ENCODE measurements at regions not wholly inside any gene's neighbourhood (a gene's known extent, or its start where the extent isn't known, plus 50 kb on each side); places are given as distances from the start of the nearest gene placed in this dataset.

- H3K27ac ChIP-seq, result peak overlapping the region; percentile 97
- TF ChIP-seq ZFX (IDR thresholded peaks at IDR 0.05; ENCODE audit: borderline replicate concordance), result no peak
- TF ChIP-seq, protein P1, sequence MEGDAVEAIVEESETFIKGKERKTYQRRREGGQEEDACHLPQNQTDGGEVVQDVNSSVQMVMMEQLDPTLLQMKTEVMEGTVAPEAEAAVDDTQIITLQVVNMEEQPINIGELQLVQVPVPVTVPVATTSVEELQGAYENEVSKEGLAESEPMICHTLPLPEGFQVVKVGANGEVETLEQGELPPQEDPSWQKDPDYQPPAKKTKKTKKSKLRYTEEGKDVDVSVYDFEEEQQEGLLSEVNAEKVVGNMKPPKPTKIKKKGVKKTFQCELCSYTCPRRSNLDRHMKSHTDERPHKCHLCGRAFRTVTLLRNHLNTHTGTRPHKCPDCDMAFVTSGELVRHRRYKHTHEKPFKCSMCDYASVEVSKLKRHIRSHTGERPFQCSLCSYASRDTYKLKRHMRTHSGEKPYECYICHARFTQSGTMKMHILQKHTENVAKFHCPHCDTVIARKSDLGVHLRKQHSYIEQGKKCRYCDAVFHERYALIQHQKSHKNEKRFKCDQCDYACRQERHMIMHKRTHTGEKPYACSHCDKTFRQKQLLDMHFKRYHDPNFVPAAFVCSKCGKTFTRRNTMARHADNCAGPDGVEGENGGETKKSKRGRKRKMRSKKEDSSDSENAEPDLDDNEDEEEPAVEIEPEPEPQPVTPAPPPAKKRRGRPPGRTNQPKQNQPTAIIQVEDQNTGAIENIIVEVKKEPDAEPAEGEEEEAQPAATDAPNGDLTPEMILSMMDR (IDR thresholded peaks at IDR 0.05), result no peak
These were observed 92.7 kb downstream of the PCSK1 start for GRCh38 chr5:96340357-96340756.

DNA sequence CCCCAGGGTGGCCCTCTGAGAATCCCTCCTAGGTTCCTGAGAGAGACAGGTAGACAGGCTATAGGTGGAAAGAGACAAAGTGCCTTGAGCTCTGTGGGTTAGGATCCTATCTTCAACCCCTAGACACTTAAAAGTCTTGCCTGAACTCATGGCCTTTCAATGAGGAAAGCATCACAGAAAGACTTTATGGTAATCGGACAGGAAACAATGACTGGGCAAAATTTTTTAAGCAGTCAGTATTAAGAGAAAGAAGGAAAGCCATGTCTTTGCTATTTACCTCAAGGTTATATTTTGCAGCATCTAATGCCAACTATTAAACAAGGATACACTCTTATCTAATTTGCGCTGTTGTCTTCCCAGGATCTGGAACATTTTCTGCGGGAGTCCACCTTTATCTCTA lies 93.2 kb downstream of the PCSK1 start:
- TF ChIP-seq, protein P1 (IDR thresholded peaks at IDR 0.05), result no peak
- no peak for TF ChIP-seq ZFX (IDR thresholded peaks at IDR 0.05; ENCODE audit: borderline replicate concordance)
- H3K27ac ChIP-seq, result peak overlapping the region; percentile 97

- TF ChIP-seq, protein P1 (IDR thresholded peaks at IDR 0.05), result no peak
- TF ChIP-seq ZFX (IDR thresholded peaks at IDR 0.05; ENCODE audit: borderline replicate concordance), result no peak
- peak overlapping the region; percentile 97 for H3K27ac ChIP-seq
These were observed 94.2 kb downstream of the PCSK1 start for GRCh38 chr5:96338624-96339415.

DNA sequence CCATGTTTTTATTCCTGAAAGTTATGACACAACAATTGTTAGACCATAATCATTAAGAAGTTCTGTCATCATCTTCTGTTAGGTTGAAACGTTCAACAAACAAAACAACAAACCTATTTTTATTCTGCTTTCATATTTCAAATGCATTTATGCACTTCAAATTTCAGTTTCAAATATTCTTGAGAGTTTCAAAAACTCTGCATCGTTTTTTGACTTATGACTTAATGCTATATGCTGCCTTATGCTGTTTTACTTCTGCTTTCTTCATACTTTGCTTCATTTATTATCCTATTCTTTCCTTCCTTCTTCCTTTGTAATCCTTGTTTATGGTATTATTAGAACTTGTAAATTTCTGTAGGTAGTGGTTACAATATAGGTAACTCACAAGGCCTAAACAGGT lies 95.0 kb downstream of the PCSK1 start:
- no peak for TF ChIP-seq ZFX (IDR thresholded peaks at IDR 0.05; ENCODE audit: borderline replicate concordance)
- TF ChIP-seq, protein P1 (IDR thresholded peaks at IDR 0.05), result no peak
- peak overlapping the region; percentile 97 for H3K27ac ChIP-seq

- TF ChIP-seq, protein P1 (IDR thresholded peaks at IDR 0.05), result no peak
- no peak for TF ChIP-seq ZFX (IDR thresholded peaks at IDR 0.05; ENCODE audit: borderline replicate concordance)
- H3K27ac ChIP-seq, result peak overlapping the region; percentile 97
These were observed 95.8 kb downstream of the PCSK1 start for GRCh38 chr5:96337048-96337781.

DNA sequence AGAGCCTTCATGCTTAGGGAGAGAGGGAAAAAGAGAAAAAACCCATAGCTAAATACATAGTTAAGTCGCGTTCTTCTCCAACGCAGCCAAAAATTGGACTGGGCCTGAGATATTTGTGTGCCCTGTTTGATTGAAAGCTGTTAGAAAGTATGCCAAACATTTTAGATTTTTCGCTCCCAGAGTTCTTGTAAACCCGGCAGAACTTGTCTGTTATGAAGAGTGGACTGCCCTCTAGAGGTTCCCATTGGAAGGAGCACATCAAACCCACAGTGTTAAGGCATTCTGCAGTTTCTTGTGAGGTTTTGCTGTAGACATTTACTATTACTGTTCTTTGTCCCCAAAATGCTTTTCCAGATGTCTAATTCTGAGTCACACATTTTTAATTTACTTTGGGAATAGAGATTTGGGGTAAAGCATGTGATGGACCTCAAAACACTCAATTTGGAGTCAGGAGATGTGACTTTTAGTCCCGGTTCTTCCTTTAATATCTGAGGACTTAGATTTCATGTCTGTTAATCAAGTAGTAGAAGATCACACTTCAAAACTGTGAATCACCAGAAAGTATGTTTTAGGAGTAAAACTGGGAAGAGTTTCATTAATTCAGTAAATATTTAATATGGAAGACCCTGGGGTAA lies 96.6 kb downstream of the PCSK1 start:
- TF ChIP-seq, protein P1 (IDR thresholded peaks at IDR 0.05), result peak; percentile 92
- no peak for TF ChIP-seq ZFX (IDR thresholded peaks at IDR 0.05; ENCODE audit: borderline replicate concordance)
- peak overlapping the region; percentile 97 for H3K27ac ChIP-seq
